PFSK-1 (cell line): ENCODE measurements at regions not wholly inside any gene's neighbourhood (a gene's known extent, or its start where the extent isn't known, plus 50 kb on each side); places are given as distances from the start of the nearest gene placed in this dataset.

ENCODE experiments used
- FOXP2 ChIP-seq: optimal IDR thresholded peaks from 2 replicates; pipeline ENCODE3; 2011; ENCODE audit warnings: borderline replicate concordance, control low read depth, inconsistent platforms; ENCODE audit not compliant: insufficient read depth; ENCODE audit errors: extremely low read length, extremely low read depth
- REST ChIP-seq, 2 experiments: IDR thresholded peaks; 2 replicates each; pipeline versions ENCODE4 v1.6.1 to v1.8.0; 2011 to 2012; ENCODE audit warnings: low read depth in 2 of 2, low read length in 2 of 2, control low read depth in 1 of 2, inconsistent platforms in 1 of 2, mild to moderate bottlenecking in 1 of 2, moderate library complexity in 1 of 2; ENCODE audit not compliant: insufficient read depth in 1 of 2
- TAF1 ChIP-seq: IDR thresholded peaks from 2 replicates; pipeline ENCODE4 v1.6.1; 2012; ENCODE audit warnings: low read length, control low read depth, borderline replicate concordance; ENCODE audit not compliant: insufficient read depth

- TF ChIP-seq FOXP2: no peak
- TF ChIP-seq REST (IDR thresholded peaks at IDR 0.05; ENCODE audit: insufficient read depth in 1 of 2, low read depth in 2 of 2, low read length in 2 of 2): no peak
- TF ChIP-seq TAF1: no peak
These were observed 85.6 kb upstream of the CCL2 start for GRCh38 chr17:34169496-34169895.
